GM13977 (cell line): ENCODE measurements at regions not wholly inside any gene's neighbourhood (a gene's known extent, or its start where the extent isn't known, plus 50 kb on each side); places are given as distances from the start of the nearest gene placed in this dataset.

Experiments used
- DNase-seq: peaks from one replicate; pipeline ENCODE4 v3.0.0; 2012; ENCODE audit warnings: low spot score
- in situ Hi-C: fragments of 300-500 bp; cut with MboI; formaldehyde crosslinking; loops from one replicate; pipeline ENCODE4 v1.12.0; 2022; ENCODE audit warnings: low sequenced_read_pairs, low pct_unique_long_range_greater_than_20kb, mixed read lengths, inconsistent platforms; ENCODE audit not compliant: unreplicated experiment
- TF ChIP-seq, protein P1 (sequence below): IDR thresholded peaks from 2 replicates; pipeline ENCODE4 v1.5.1; 2012; ENCODE audit warnings: mild to moderate bottlenecking, control low read depth; ENCODE audit not compliant: insufficient read depth; ENCODE audit errors: extremely low read depth, missing control alignments

DNA sequence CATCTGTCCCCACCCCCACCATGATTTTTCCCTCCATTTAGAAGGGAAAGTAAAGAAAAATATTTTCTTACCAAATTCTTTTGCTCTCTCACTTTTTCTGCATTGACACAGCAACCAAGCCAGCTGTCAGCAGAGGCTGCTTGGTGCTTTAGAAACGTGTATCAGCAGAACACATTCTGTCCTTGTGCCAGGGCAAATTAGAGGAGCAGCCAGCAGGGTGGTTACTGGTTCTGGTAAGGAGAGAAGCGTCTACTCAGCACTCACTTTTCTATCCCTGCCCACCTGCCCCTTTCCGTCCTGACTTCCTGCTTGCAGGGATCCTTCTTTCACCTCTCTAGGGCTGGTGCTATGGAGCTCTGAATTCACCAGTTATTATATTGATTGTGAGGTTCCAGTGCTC is 327.5 kb upstream of the PDE3A start:
- TF ChIP-seq, protein P1, sequence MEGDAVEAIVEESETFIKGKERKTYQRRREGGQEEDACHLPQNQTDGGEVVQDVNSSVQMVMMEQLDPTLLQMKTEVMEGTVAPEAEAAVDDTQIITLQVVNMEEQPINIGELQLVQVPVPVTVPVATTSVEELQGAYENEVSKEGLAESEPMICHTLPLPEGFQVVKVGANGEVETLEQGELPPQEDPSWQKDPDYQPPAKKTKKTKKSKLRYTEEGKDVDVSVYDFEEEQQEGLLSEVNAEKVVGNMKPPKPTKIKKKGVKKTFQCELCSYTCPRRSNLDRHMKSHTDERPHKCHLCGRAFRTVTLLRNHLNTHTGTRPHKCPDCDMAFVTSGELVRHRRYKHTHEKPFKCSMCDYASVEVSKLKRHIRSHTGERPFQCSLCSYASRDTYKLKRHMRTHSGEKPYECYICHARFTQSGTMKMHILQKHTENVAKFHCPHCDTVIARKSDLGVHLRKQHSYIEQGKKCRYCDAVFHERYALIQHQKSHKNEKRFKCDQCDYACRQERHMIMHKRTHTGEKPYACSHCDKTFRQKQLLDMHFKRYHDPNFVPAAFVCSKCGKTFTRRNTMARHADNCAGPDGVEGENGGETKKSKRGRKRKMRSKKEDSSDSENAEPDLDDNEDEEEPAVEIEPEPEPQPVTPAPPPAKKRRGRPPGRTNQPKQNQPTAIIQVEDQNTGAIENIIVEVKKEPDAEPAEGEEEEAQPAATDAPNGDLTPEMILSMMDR, result no peak
- no peak for DNase-seq
- in situ Hi-C loops, result no loop called here

DNA sequence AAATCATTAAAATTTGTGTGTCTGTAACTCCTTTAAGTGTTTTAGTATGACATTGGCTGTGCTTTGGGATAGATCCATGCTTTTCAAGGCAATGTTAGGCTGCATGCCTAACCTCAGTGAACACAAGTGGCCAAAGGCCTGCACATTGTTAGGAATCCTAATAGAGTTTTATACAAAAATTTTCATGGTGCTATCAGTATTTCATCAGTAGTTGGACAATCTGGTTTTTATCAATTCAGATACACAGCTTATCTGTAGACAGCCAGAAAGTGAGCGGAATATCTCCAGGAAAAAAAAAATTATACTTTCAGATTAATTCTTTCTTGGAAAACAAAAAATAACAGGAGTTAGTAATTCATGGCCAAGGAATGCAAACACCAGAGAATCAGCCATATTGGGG is 324.0 kb upstream of the PDE3A start:
- in situ Hi-C loops, result no loop called here
- TF ChIP-seq, protein P1, result no peak
- no peak for DNase-seq

DNA sequence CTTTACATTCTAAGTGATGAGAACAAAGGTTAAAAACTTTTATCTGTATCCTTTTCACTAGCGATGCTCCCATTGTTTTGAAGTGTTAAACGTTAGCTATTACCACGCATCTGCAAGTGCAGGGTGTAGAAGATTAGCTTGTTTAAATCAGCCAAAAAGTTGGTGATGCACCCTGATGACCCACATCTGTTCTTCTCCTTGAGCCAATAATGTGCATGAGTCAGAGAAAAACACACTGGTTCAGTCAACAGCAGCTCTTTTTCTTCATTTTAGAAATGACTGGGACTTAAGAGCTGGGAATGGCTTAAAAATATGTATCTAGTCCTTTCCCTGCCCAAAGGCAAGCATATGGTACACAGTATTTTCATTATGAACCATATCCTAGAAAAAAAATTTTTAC is 323.5 kb upstream of the PDE3A start:
- in situ Hi-C loops, result no loop called here
- TF ChIP-seq, protein P1, result no peak
- DNase-seq, result no peak

DNA sequence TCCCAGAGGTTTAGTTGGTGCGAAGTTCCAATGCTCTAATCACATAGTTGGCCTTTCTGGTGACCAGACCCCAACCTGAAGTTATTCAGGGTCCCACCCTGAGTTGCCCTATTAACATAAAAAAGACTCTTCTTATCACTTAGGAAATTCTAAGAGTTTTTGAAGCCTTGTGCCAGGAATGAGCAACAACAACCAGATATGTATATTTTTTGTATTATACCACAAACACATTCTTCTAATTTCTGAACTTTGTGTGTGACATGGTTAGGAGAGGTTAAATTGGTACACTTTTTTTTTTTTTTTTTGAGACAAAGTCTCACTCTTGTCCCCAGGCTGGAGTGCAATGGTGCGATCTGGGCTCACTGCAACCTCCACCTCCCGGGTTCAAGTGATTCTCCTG is 320.4 kb upstream of the PDE3A start:
- in situ Hi-C loops, result no loop called here
- TF ChIP-seq, protein P1, result no peak
- no peak for DNase-seq

DNA sequence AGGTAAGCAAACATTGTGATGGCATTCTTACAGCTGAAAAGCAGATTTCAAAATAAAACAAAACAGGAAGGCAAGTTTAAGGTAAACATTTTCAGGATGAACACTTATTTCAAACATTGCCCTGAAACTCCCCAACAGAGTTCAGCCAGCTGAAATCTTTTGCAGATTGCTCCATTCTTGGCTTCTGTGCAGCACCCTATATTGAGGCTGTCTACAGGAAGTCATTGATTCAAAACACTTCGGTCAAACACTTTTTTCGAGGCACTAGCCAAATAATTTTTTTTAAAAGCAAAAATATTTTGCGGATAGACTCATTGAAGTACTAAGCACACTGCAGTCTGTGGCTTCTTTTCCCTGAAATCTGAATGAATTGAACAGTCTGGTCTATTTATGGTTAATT is 318.1 kb upstream of the PDE3A start:
- TF ChIP-seq, protein P1, result no peak
- in situ Hi-C loops, result no loop called here
- no peak for DNase-seq

DNA sequence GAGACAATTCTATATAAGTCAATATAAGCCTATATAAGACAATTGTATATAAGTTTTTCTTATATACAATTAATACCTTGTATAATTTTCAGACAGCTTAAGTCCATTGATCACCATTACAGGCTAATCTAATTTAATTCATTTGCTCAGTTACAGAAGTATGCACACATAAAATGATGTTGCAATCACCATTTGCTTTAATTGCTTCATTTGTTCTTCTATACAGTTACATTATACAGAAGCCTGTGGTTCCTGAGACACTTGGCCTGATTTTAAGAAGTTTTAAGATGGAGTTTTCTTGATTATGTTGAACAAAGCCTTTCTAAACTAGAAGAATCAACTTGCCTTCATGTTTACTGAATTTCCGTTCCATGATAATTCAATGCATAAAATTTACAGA is 314.6 kb upstream of the PDE3A start:
- in situ Hi-C loops, result no loop called here

More for the DNA sequence above, 314.6 kb upstream of the PDE3A start:
- TF ChIP-seq, protein P1, result no peak
- DNase-seq, result no peak
